ENCODE measurements at regions not wholly inside any gene's neighbourhood (a gene's known extent, or its start where the extent isn't known, plus 50 kb on each side); places are given as distances from the start of the nearest gene placed in this dataset.

DNA sequence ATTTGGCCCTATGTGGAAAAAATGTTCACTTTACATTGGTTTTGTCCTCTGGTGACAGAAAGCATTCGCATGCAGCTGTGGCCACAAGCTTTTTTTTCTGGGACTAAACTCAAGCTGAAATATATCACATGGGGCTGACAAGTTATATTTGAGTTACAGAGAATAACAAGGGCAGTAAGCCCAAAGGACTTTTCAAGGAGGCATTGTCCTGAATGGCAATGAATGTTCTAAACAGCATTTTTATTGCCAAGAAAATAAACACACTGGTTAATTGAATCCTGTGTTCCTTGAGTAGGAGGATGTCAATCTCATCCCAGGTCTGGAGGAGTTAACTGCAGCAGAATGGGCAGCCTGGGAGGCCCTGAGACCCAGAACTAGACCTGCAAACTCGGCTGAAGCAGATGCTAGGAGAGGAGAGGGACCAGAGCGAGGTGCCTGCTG is 114.5 kb downstream of the COPRS start (continued):
- TF ChIP-seq YY1 (IDR thresholded peaks at IDR 0.05; ENCODE audit: low read depth, low read length): no peak
- TF ChIP-seq SIRT6 (IDR thresholded peaks at IDR 0.05; ENCODE audit: low read length): no peak
- TF ChIP-seq SIX5 (IDR thresholded peaks at IDR 0.05; ENCODE audit: low read depth, low read length): no peak
- TF ChIP-seq KDM5A (IDR thresholded peaks at IDR 0.05; ENCODE audit: low read length): no peak
- TF ChIP-seq RXRA (IDR thresholded peaks at IDR 0.05; ENCODE audit: insufficient read depth, low read depth, low read length): no peak
- no peak for TF ChIP-seq ASH2L (IDR thresholded peaks at IDR 0.05; ENCODE audit: low read length)
- TF ChIP-seq NANOG (IDR thresholded peaks at IDR 0.05; ENCODE audit: insufficient read depth, low read depth, low read length, poor library complexity, severe bottlenecking): no peak

Measured in H1 (cell line).